Neuronal stem cell (in vitro differentiated cells): ENCODE measurements at regions not wholly inside any gene's neighbourhood (a gene's known extent, or its start where the extent isn't known, plus 50 kb on each side); places are given as distances from the start of the nearest gene placed in this dataset.

ENCODE experiments used
- DNase-seq: peaks from one replicate; pipeline ENCODE4 v3.0.0-alpha.2; 2013; ENCODE audit warnings: low spot score
- H2AFZ ChIP-seq: one replicate; pipeline ENCODE4 v1.6.1; 2013; ENCODE audit warnings: mild to moderate bottlenecking, low read length, inconsistent platforms
- H2AK5ac ChIP-seq: 2 replicates; pipeline ENCODE4 v1.6.1; 2013; ENCODE audit warnings: low read depth, mild to moderate bottlenecking, inconsistent platforms, low read length, moderate library complexity, mixed read lengths
- H2BK120ac ChIP-seq: 2 replicates; pipeline ENCODE4 v1.6.1; 2013; ENCODE audit warnings: low read depth, mild to moderate bottlenecking, inconsistent platforms, low read length, moderate library complexity, mixed read lengths
- H2BK12ac ChIP-seq: one replicate; pipeline ENCODE4 v1.6.1; 2013; ENCODE audit warnings: low read length, inconsistent platforms
- H2BK15ac ChIP-seq: 2 replicates; pipeline ENCODE4 v1.6.1; 2013; ENCODE audit warnings: mild to moderate bottlenecking, low read length, inconsistent platforms, mixed read lengths
- H2BK5ac ChIP-seq: one replicate; pipeline ENCODE4 v1.6.1; 2013; ENCODE audit warnings: inconsistent platforms, mild to moderate bottlenecking, low read length, moderate library complexity
- H3K14ac ChIP-seq: one replicate; pipeline ENCODE4 v1.6.1; 2013; ENCODE audit warnings: low read length, inconsistent platforms
- H3K18ac ChIP-seq: 2 replicates; pipeline ENCODE4 v1.6.1; 2013; ENCODE audit warnings: low read length, inconsistent platforms
- H3K23ac ChIP-seq: 2 replicates; pipeline ENCODE4 v1.6.1; 2013; ENCODE audit warnings: low read depth, mild to moderate bottlenecking, mixed read lengths, low read length, inconsistent platforms; ENCODE audit not compliant: poor library complexity
- H3K27ac ChIP-seq: replicated peaks from 3 replicates; pipeline ENCODE4 v1.5.1; 2013; ENCODE audit warnings: low read length, inconsistent platforms
- H3K27me3 ChIP-seq, 3 experiments: 2 replicates each; pipeline ENCODE4 v1.6.1; 2013; ENCODE audit warnings: low read length in 3 of 3, mild to moderate bottlenecking in 2 of 3, inconsistent platforms in 1 of 3, low read depth in 1 of 3, mixed read lengths in 1 of 3, moderate library complexity in 1 of 3; ENCODE audit not compliant: control insufficient read depth in 3 of 3, insufficient read depth in 3 of 3
- H3K36me3 ChIP-seq, 2 donors: replicated peaks in 1 of 2; 2 replicates each; pipeline ENCODE4 v1.6.1; 2013; ENCODE audit warnings: low read length in 2 of 2; ENCODE audit not compliant: control insufficient read depth in 2 of 2, insufficient read depth in 2 of 2
- H3K4ac ChIP-seq: 2 replicates; pipeline ENCODE4 v1.6.1; 2013; ENCODE audit warnings: inconsistent platforms, mild to moderate bottlenecking, low read length, moderate library complexity
- H3K4me1 ChIP-seq, 2 donors: 1 replicate in 1 of 2; 2 replicates in 1 of 2; pipeline ENCODE4 v1.6.1; 2013; ENCODE audit warnings: low read length in 2 of 2, low read depth in 1 of 2; ENCODE audit not compliant: control insufficient read depth in 2 of 2, insufficient read depth in 1 of 2
- H3K4me2 ChIP-seq: one replicate; pipeline ENCODE4 v1.6.1; 2013; ENCODE audit warnings: mild to moderate bottlenecking, low read length, inconsistent platforms; ENCODE audit not compliant: insufficient read depth, poor library complexity, severe bottlenecking
- H3K4me3 ChIP-seq, 2 donors: 2 replicates each; pipeline ENCODE4 v1.5.1; 2013; ENCODE audit warnings: low read length in 2 of 2, mild to moderate bottlenecking in 2 of 2, inconsistent platforms in 1 of 2, moderate library complexity in 1 of 2
- H3K79me1 ChIP-seq: one replicate; pipeline ENCODE4 v1.6.1; 2013; ENCODE audit warnings: low read depth, mild to moderate bottlenecking, inconsistent platforms, low read length, moderate library complexity
- H3K9ac ChIP-seq: one replicate; pipeline ENCODE4 v1.6.1; 2013; ENCODE audit warnings: mild to moderate bottlenecking, low read depth, low read length, inconsistent platforms; ENCODE audit not compliant: poor library complexity
- H3K9me3 ChIP-seq, 2 donors: replicated peaks in 1 of 2; 2 replicates each; pipeline versions ENCODE3 to v1.6.1; 2013; ENCODE audit warnings: low read length in 2 of 2, mild to moderate bottlenecking in 2 of 2, inconsistent platforms in 1 of 2, low read depth in 1 of 2, mixed read lengths in 1 of 2, moderate library complexity in 1 of 2; ENCODE audit not compliant: control insufficient read depth in 2 of 2, insufficient read depth in 1 of 2
- H4K8ac ChIP-seq: one replicate; pipeline ENCODE4 v1.6.1; 2013; ENCODE audit warnings: low read depth, mild to moderate bottlenecking, inconsistent platforms, low read length, moderate library complexity
- H4K91ac ChIP-seq: one replicate; pipeline ENCODE4 v1.6.1; 2013; ENCODE audit warnings: low read length, low read depth, mild to moderate bottlenecking, inconsistent platforms; ENCODE audit not compliant: poor library complexity
- WGBS, 2 donors: extraction: QIAGEN DNeasy Blood & Tissue Kit; methylation state at CpG; one replicate each; pipeline ENCODE4 v1.1.7; 2013; ENCODE audit warnings: missing lambda C conversion rate in 2 of 2, mixed read lengths in 1 of 2; ENCODE audit not compliant: insufficient read length in 2 of 2, insufficient replicate concordance in 1 of 2; ENCODE audit errors: extremely low coverage in 2 of 2; 5-methylcytosine and 5-hydroxymethylcytosine counted together

DNA sequence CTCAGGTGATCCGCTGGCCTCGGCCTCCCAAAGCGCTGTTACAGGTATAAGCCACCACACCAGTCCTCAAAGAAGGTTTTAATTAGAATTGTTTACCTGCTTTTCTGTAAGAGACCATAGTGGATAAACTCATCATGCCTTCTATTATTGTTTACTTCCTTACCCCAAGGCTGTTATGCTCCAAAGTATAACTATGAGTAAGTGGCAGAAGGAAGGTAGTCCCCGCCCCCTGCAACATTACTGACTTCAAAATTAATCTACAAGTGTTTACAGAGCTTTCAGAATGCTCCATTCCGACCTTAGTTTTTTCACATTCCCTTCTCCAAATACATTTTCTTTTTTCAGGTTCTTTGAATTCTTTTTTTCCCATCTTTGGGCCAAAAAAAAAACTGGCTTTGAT, 480.5 kb upstream of the NOX3 start:
- H2AK5ac ChIP-seq = no peak overlapping the region
- H4K8ac ChIP-seq = no peak overlapping the region
- no peaks in the 10 kb centered on the region for H3K36me3 ChIP-seq
- H3K4ac ChIP-seq = no peak overlapping the region
- no peaks in the 10 kb centered on the region for H3K9me3 ChIP-seq
- no peak overlapping the region for H3K18ac ChIP-seq
- H4K91ac ChIP-seq = no peak overlapping the region
- no peak overlapping the region for H2BK5ac ChIP-seq
- no peak overlapping the region for H3K9ac ChIP-seq
- no peak overlapping the region for H3K4me2 ChIP-seq
- no peak overlapping the region for H3K4me3 ChIP-seq
- H2BK12ac ChIP-seq = no peak overlapping the region
- H3K14ac ChIP-seq = no peak overlapping the region
- H3K27me3 ChIP-seq = no peaks in the 10 kb centered on the region
- no peaks in the 10 kb centered on the region for H3K4me1 ChIP-seq
- H3K23ac ChIP-seq = no peak overlapping the region
- no CpG with 5 or more reads among the region's 5 CpGs for WGBS, 2 donors
- H3K27ac ChIP-seq = no peak overlapping the region
- H3K79me1 ChIP-seq = no peaks in the 10 kb centered on the region
- no peak overlapping the region for H2BK120ac ChIP-seq
- H2AFZ ChIP-seq = no peak overlapping the region
- no peak overlapping the region for H2BK15ac ChIP-seq
- DNase-seq = no peak

DNA sequence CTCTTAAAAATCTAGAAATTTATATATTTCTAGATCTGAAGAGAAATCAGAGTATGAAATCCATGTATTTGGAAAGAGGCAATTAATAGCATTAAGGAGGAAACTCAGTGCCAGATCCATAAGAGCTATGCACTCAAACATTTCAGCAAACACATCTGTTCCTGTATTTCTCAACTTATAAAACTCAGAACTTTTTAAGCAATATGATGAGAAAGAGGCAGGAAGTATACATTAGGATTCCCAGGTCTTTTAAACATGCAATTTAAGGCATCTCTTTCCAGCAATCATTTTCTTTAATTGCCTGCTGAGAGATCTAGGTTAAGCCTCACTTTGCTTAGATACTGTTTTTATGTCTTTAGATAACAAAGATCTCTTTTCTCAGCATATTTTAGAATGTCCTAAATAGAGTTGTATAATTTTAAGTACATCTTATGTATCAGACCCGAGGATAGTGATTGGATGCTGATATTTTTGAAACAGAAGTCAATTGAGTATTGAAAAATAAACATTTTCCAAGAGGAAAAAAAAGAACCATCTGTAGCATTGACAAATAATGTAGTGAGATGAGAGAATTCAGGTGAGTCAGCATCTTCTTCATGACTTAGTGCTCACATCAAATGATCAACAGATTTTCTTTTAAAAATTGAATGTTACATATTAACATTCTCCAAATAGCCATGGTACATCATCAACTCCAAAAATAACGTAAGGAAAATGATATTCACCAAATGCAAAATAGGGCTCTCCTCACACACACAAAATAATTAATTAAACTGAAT, 461.4 kb upstream of the NOX3 start:
- no CpG with 5 or more reads among the region's 2 CpGs for WGBS, 2 donors
- no peaks in the 10 kb centered on the region for H3K36me3 ChIP-seq
- H3K4ac ChIP-seq = no peak overlapping the region
- no peak overlapping the region for H3K14ac ChIP-seq
- no peaks in the 10 kb centered on the region for H3K79me1 ChIP-seq
- no peak overlapping the region for H2AK5ac ChIP-seq
- H3K4me3 ChIP-seq = no peak overlapping the region
- no peak overlapping the region for H3K27ac ChIP-seq
- no peaks in the 10 kb centered on the region for H3K9me3 ChIP-seq
- DNase-seq = no peak
- no peak overlapping the region for H4K8ac ChIP-seq
- no peak overlapping the region for H3K4me2 ChIP-seq
- H3K23ac ChIP-seq = no peak overlapping the region
- H2AFZ ChIP-seq = no peak overlapping the region
- no peaks in the 10 kb centered on the region for H3K27me3 ChIP-seq
- no peak overlapping the region for H3K9ac ChIP-seq
- H3K18ac ChIP-seq = no peak overlapping the region
- no peak overlapping the region for H2BK15ac ChIP-seq
- no peak overlapping the region for H2BK12ac ChIP-seq
- H2BK120ac ChIP-seq = no peak overlapping the region
- no peaks in the 10 kb centered on the region for H3K4me1 ChIP-seq
- no peak overlapping the region for H4K91ac ChIP-seq
- no peak overlapping the region for H2BK5ac ChIP-seq

DNA sequence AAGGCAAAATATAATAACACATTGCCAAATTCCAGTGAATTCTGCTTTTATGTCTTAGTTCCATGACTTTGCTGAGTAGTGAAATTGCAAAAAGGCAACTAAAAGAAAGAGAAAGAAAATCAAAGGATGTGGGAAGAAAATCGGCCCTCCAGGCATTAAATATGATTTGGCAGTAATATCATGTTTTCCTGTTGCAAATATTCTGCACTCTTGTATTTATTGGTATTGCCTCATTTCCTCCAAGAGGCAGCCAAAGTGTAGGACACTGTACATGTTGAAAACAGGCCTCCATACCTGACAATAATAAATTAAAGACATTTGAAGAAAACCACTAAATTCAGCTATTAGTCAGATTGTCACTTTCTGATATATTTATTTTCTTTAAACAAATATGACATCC, 460.0 kb upstream of the NOX3 start:
- H2BK12ac ChIP-seq = no peak overlapping the region
- H3K18ac ChIP-seq = no peak overlapping the region
- H3K23ac ChIP-seq = no peak overlapping the region
- H2BK5ac ChIP-seq = no peak overlapping the region
- H3K9me3 ChIP-seq = no peaks in the 10 kb centered on the region
- no peak overlapping the region for H3K14ac ChIP-seq
- no peak overlapping the region for H3K4me2 ChIP-seq
- H2BK120ac ChIP-seq = no peak overlapping the region
- no peak overlapping the region for H2BK15ac ChIP-seq
- no peaks in the 10 kb centered on the region for H3K4me1 ChIP-seq
- WGBS, 2 donors = no CpG with 5 or more reads among the region's 1 CpG
- no peak overlapping the region for H2AK5ac ChIP-seq
- H3K79me1 ChIP-seq = no peaks in the 10 kb centered on the region
- no peak overlapping the region for H3K27ac ChIP-seq
- no peaks in the 10 kb centered on the region for H3K36me3 ChIP-seq
- H4K8ac ChIP-seq = no peak overlapping the region
- H4K91ac ChIP-seq = no peak overlapping the region
- H3K27me3 ChIP-seq = no peaks in the 10 kb centered on the region
- no peak overlapping the region for H3K9ac ChIP-seq
- H3K4me3 ChIP-seq = no peak overlapping the region
- no peak overlapping the region for H3K4ac ChIP-seq
- no peak for DNase-seq
- no peak overlapping the region for H2AFZ ChIP-seq

DNA sequence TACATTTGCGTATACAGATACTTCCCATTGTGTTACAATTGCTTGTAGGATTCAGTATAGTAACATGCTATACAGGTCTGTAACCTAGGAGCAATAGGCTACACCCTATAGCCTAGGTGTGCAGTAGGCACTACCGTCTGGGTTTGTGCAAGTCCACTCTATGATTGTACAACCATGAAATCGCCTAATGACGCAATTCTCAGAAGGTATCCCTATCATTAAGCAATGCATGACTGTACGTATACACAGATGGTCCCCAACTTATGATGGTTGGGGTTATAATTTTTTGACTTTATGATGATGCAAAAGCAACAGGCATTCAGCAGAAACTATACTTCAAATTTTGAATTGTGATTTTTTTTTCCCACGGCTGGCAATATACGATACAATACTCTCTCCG, 458.2 kb upstream of the NOX3 start:
- Histone ChIP-seq H3K4me1 (peaks cover 0 to 3% of the 10 kb centered on the region in 2 donors), H3K18ac (no peak overlapping the region), H3K9ac (no peak overlapping the region)

More for the DNA sequence above, 458.2 kb upstream of the NOX3 start:
- Histone ChIP-seq H2BK12ac (no peak overlapping the region), H3K4me2 (no peak overlapping the region), H4K91ac (no peak overlapping the region), H3K4ac (no peak overlapping the region), H3K14ac (no peak overlapping the region), H2AFZ (no peak overlapping the region), H3K27me3 (no peaks in the 10 kb centered on the region), H3K79me1 (no peaks in the 10 kb centered on the region), H3K23ac (no peak overlapping the region), H2AK5ac (no peak overlapping the region), H3K4me3 (no peak overlapping the region), H4K8ac (no peak overlapping the region), H2BK120ac (no peak overlapping the region), H2BK15ac (no peak overlapping the region), H2BK5ac (no peak overlapping the region), H3K9me3 (no peaks in the 10 kb centered on the region), H3K36me3 (no peaks in the 10 kb centered on the region), H3K27ac (no peak overlapping the region)
- DNase-seq = no peak
- WGBS, 2 donors = no CpG with 5 or more reads among the region's 8 CpGs
